ENCODE measurements at regions not wholly inside any gene's neighbourhood (a gene's known extent, or its start where the extent isn't known, plus 50 kb on each side); places are given as distances from the start of the nearest gene placed in this dataset.
"Not testable (repeated sequence)": the region's sequence is repeated elsewhere in the genome, so short reads cannot be mapped to it uniquely, and the experiment has no call there.

- H3K36me3 ChIP-seq = no peaks in the 10 kb centered on the region
- no peak for DNase-seq (ENCODE audit: low spot score)
- H3K4me1 ChIP-seq (ENCODE audit: control insufficient read depth in 1 of 2, low read depth in 2 of 2) = peaks cover 21 to 40% of the 10 kb centered on the region in 2 donors
- no peak for TF ChIP-seq CTCF (IDR thresholded peaks at IDR 0.05)
- no peaks in the 10 kb centered on the region for H3K9me3 ChIP-seq
- no peak for ATAC-seq (ENCODE audit: insufficient number of reproducible peaks, low FRiP score, low read depth)
- no peak overlapping the region for H3K27ac ChIP-seq
- no peak overlapping the region for H3K4me3 ChIP-seq
- H3K27me3 ChIP-seq (replicated peaks; ENCODE audit: insufficient read depth) = no peaks in the 10 kb centered on the region
Measured at GRCh38 chr18:46179306-46179705, 75.1 kb downstream of the HAUS1 start.

DNA sequence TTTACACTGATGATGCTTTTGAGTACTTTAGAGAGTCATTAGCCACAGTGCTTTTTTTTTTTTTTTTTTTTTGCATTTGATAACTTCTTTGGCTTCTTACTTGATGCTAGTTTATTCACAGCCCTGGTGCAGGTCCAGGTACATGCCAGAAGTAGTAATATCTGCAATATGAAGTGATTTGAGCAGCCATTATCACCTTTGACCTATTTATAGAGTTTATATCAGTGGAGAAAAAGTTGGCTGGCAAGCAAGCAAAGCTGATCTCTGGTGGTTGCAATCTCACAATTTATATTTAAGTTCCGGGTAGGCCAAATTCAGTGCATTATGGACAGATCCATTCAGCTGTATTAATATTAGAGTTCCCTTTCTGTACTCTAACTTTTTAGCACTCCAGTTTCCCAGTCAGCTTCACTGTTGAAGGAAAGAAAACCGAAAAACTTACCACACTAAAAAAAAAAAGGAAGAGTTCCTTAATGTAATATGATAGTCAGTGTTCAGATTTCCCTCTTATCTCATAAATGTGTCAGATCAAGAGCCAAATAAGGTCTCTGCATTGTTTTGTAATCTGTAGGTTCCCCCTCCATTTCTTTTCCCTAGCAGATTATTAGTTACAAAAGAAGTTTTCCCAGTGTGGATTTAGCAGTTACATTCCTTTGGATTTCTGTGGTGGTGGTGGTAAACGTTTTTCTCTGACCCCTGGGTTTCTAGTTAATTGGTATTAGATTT lies 78.6 kb downstream of the HAUS1 start:
- Histone ChIP-seq H3K9me3 (no peaks in the 10 kb centered on the region), H3K36me3 (no peaks in the 10 kb centered on the region), H3K4me1 (ENCODE audit: control insufficient read depth in 1 of 2, low read depth in 2 of 2) (peaks cover 13 to 19% of the 10 kb centered on the region in 2 donors), H3K4me3 (no peak overlapping the region), H3K27ac (no peak overlapping the region), H3K27me3 (replicated peaks; ENCODE audit: insufficient read depth) (no peaks in the 10 kb centered on the region)
- ATAC-seq (ENCODE audit: insufficient number of reproducible peaks, low FRiP score, low read depth) (no peak), DNase-seq (ENCODE audit: low spot score) (no peak)
- TF ChIP-seq CTCF (IDR thresholded peaks at IDR 0.05) = no peak

- peaks cover 13 to 19% of the 10 kb centered on the region in 2 donors for H3K4me1 ChIP-seq (ENCODE audit: control insufficient read depth in 1 of 2, low read depth in 2 of 2)
- not testable (repeated sequence) for H3K27me3 ChIP-seq (replicated peaks; ENCODE audit: insufficient read depth); H3K27ac ChIP-seq; ATAC-seq (ENCODE audit: insufficient number of reproducible peaks, low FRiP score, low read depth); H3K9me3 ChIP-seq; H3K4me3 ChIP-seq; H3K36me3 ChIP-seq; DNase-seq (ENCODE audit: low spot score)
Measured at GRCh38 chr18:46184296-46184695, 80.1 kb downstream of the HAUS1 start.

DNA sequence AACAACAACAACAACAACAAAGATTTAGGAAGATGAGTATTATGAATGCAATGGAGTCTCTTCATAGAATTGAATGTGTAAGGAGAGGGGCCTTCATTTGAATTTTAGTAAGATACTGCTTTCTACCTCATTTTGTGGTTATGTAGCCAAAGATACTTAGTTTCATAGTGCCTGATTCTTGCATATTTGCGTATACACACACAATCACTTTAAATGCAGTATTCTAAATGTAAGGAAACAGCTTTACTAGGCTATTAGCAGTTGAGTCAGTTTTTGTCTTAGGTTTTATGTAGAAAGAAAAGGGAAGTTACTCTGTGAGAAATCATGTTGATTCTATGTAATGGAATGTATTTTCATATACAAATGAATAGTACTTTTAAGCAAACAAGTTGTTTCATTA lies 80.5 kb downstream of the HAUS1 start:
- no peak overlapping the region for H3K4me3 ChIP-seq
- TF ChIP-seq CTCF (IDR thresholded peaks at IDR 0.05) = no peak
- no peak for ATAC-seq (ENCODE audit: insufficient number of reproducible peaks, low FRiP score, low read depth)
- no peaks in the 10 kb centered on the region for H3K9me3 ChIP-seq
- peaks cover 2% of the 10 kb centered on the region for H3K36me3 ChIP-seq
- peaks cover 13 to 19% of the 10 kb centered on the region in 2 donors for H3K4me1 ChIP-seq (ENCODE audit: control insufficient read depth in 1 of 2, low read depth in 2 of 2)
- no peaks in the 10 kb centered on the region for H3K27me3 ChIP-seq (replicated peaks; ENCODE audit: insufficient read depth)
- no peak for DNase-seq (ENCODE audit: low spot score)
- H3K27ac ChIP-seq = no peak overlapping the region

GRCh38 chr18:46190667-46191066 lies 86.5 kb downstream of the HAUS1 start:
- no peaks in the 10 kb centered on the region for H3K4me1 ChIP-seq (ENCODE audit: control insufficient read depth in 1 of 2, low read depth in 2 of 2)
- no peak overlapping the region for H3K4me3 ChIP-seq
- ATAC-seq (ENCODE audit: insufficient number of reproducible peaks, low FRiP score, low read depth) (no peak), DNase-seq (ENCODE audit: low spot score) (no peak)
- no peak overlapping the region for H3K27ac ChIP-seq
- peaks cover 2% of the 10 kb centered on the region for H3K36me3 ChIP-seq
- H3K9me3 ChIP-seq = no peaks in the 10 kb centered on the region
- no peaks in the 10 kb centered on the region for H3K27me3 ChIP-seq (replicated peaks; ENCODE audit: insufficient read depth)
- no peak for TF ChIP-seq CTCF (IDR thresholded peaks at IDR 0.05)
